OCI-LY1 (cell line): ENCODE measurements at regions not wholly inside any gene's neighbourhood (a gene's known extent, or its start where the extent isn't known, plus 50 kb on each side); places are given as distances from the start of the nearest gene placed in this dataset.

Experiments
- H2AFZ ChIP-seq: fragments of 200-600 bp; sonication (generic), shearing (Covaris generic); 2 replicates; pipeline ENCODE4 v1.6.0; 2014; ENCODE audit warnings: antibody characterized with exemption, mild to moderate bottlenecking, low read length
- H3F3A ChIP-seq: fragments of 200-600 bp; sonication (generic), shearing (Covaris generic); 2 replicates; pipeline ENCODE4 v1.6.0; 2014; ENCODE audit warnings: mild to moderate bottlenecking, antibody characterized with exemption, low read length, moderate library complexity; ENCODE audit not compliant: insufficient read depth
- H3K27ac ChIP-seq: fragments of 200-600 bp; sonication (generic); 2 replicates; pipeline ENCODE4 v1.5.1; 2014; ENCODE audit warnings: low read length, mixed run types, mild to moderate bottlenecking, low read depth; ENCODE audit not compliant: poor library complexity, severe bottlenecking
- H3K27me3 ChIP-seq: fragments of 200-600 bp; sonication (generic); 2 replicates; pipeline ENCODE4 v1.6.0; 2014; ENCODE audit warnings: antibody characterized with exemption, mild to moderate bottlenecking, low read length, moderate library complexity; ENCODE audit not compliant: insufficient read depth
- H3K36me3 ChIP-seq: fragments of 200-600 bp; sonication (generic); 2 replicates; pipeline ENCODE4 v1.6.1; 2014; ENCODE audit warnings: mild to moderate bottlenecking, antibody characterized with exemption, low read length, moderate library complexity, mixed read lengths; ENCODE audit not compliant: insufficient read depth
- H3K4me1 ChIP-seq: fragments of 200-600 bp; sonication (generic); 2 replicates; pipeline ENCODE4 v1.5.1; 2014; ENCODE audit warnings: mild to moderate bottlenecking, low read length, moderate library complexity; ENCODE audit not compliant: insufficient read depth, severe bottlenecking
- H3K4me2 ChIP-seq: fragments of 200-600 bp; sonication (generic), shearing (Covaris generic); 2 replicates; pipeline ENCODE4 v1.6.1; 2014; ENCODE audit warnings: low read length
- H3K4me3 ChIP-seq: fragments of 200-600 bp; sonication (generic); 2 replicates; pipeline ENCODE4 v1.5.1; 2014; ENCODE audit warnings: low read length, low read depth, mild to moderate bottlenecking, mixed read lengths; ENCODE audit not compliant: poor library complexity, severe bottlenecking
- H3K79me2 ChIP-seq: fragments of 200-600 bp; shearing (Covaris generic); 2 replicates; pipeline ENCODE4 v1.6.1; 2016; ENCODE audit warnings: mixed run types, low read length, mixed read lengths; ENCODE audit not compliant: insufficient read depth
- H3K9ac ChIP-seq: fragments of 200-600 bp; sonication (generic), shearing (Covaris generic); 2 replicates; pipeline ENCODE4 v1.6.1; 2014; ENCODE audit warnings: mild to moderate bottlenecking, low read length, mixed read lengths
- H3K9me2 ChIP-seq: fragments of 200-600 bp; sonication (generic), shearing (Covaris generic); 2 replicates; pipeline ENCODE4 v1.6.1; 2014; ENCODE audit warnings: low read depth, mild to moderate bottlenecking, low read length, mixed read lengths
- H3K9me3 ChIP-seq: fragments of 200-600 bp; shearing (Covaris generic); 2 replicates; pipeline ENCODE4 v1.6.1; 2014; ENCODE audit warnings: low read length, mixed read lengths
- H4K20me1 ChIP-seq: fragments of 200-600 bp; sonication (generic), shearing (Covaris generic); 2 replicates; pipeline ENCODE4 v1.6.0; 2016; ENCODE audit warnings: mild to moderate bottlenecking, low read length; ENCODE audit not compliant: insufficient read depth
- EZH2 ChIP-seq: fragments of 200-600 bp; sonication (generic), shearing (Covaris generic); IDR thresholded peaks from 2 replicates; pipeline ENCODE4 v1.8.0; 2017; ENCODE audit warnings: borderline replicate concordance, mixed run types, mild to moderate bottlenecking, antibody characterized with exemption, low read length, moderate library complexity, mixed read lengths
- TF ChIP-seq, protein P1 (sequence below): fragments of 200-600 bp; sonication (generic), shearing (Covaris generic); IDR thresholded peaks from 2 replicates; pipeline ENCODE4 v1.5.1; 2017; ENCODE audit warnings: mild to moderate bottlenecking, antibody characterized with exemption, low read length, moderate library complexity, mixed read lengths

DNA sequence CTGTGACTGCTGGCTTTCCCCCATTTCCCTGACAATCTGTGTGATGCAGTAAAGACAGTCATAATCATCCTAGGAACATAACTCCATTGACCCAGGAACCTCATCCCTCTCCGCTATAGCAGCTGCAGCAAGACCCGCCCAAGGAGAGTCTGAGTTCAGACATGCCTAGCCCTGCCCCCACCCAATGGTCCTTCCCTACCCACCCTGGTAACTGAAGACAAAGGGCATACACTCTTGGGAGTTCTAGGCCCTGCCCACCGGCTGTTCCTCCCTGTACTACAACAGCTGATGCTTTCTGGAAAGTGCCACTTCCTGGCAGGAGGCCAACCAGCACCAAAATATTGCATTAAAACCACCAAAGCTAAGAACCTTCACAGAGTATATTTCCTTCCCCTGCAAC, 1035.6 kb downstream of the C4orf33 start:
- Histone ChIP-seq H3K9ac (no peak overlapping the region), H3K4me3 (no peak overlapping the region)

GRCh38 chr4:130141651-130142050, 1045.7 kb downstream of the C4orf33 start:
- no peaks in the 10 kb centered on the region for H4K20me1 ChIP-seq
- no peaks in the 10 kb centered on the region for H3K79me2 ChIP-seq

More for the DNA sequence above, 1035.6 kb downstream of the C4orf33 start:
- Histone ChIP-seq H3K9me2 (no peaks in the 10 kb centered on the region), H3K79me2 (no peaks in the 10 kb centered on the region), H4K20me1 (no peaks in the 10 kb centered on the region), H3K9me3 (no peaks in the 10 kb centered on the region), H3K4me1 (no peaks in the 10 kb centered on the region), H3K4me2 (no peak overlapping the region), H3K27me3 (no peaks in the 10 kb centered on the region), H2AFZ (no peak overlapping the region), H3K36me3 (no peaks in the 10 kb centered on the region), H3F3A (no peaks in the 10 kb centered on the region), H3K27ac (no peak overlapping the region)
- TF ChIP-seq, protein P1, sequence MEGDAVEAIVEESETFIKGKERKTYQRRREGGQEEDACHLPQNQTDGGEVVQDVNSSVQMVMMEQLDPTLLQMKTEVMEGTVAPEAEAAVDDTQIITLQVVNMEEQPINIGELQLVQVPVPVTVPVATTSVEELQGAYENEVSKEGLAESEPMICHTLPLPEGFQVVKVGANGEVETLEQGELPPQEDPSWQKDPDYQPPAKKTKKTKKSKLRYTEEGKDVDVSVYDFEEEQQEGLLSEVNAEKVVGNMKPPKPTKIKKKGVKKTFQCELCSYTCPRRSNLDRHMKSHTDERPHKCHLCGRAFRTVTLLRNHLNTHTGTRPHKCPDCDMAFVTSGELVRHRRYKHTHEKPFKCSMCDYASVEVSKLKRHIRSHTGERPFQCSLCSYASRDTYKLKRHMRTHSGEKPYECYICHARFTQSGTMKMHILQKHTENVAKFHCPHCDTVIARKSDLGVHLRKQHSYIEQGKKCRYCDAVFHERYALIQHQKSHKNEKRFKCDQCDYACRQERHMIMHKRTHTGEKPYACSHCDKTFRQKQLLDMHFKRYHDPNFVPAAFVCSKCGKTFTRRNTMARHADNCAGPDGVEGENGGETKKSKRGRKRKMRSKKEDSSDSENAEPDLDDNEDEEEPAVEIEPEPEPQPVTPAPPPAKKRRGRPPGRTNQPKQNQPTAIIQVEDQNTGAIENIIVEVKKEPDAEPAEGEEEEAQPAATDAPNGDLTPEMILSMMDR: no peak
- TF ChIP-seq EZH2: no peak

GRCh38 chr4:130143656-130144055, 1047.7 kb downstream of the C4orf33 start:
- no peaks in the 10 kb centered on the region for H3K79me2 ChIP-seq
- H3K9ac ChIP-seq: no peak overlapping the region
- H3K9me2 ChIP-seq: no peaks in the 10 kb centered on the region; the same call in 1 of the 2 replicates
- no peaks in the 10 kb centered on the region for H3K9me3 ChIP-seq
- no peaks in the 10 kb centered on the region for H3K4me1 ChIP-seq
- no peaks in the 10 kb centered on the region for H3K27me3 ChIP-seq
- no peak overlapping the region for H3K4me2 ChIP-seq
- H4K20me1 ChIP-seq: no peaks in the 10 kb centered on the region
- H2AFZ ChIP-seq: no peak overlapping the region
- TF ChIP-seq, protein P1: no peak
- no peak for TF ChIP-seq EZH2
- H3F3A ChIP-seq: 0 out of 2 replicates have a peak, but pooled peaks cover 4% of the 10 kb centered on the region
- no peaks in the 10 kb centered on the region for H3K36me3 ChIP-seq
- no peak overlapping the region for H3K27ac ChIP-seq
- H3K4me3 ChIP-seq: no peak overlapping the region

More at GRCh38 chr4:130141651-130142050, 1045.7 kb downstream of the C4orf33 start:
- H3K9me3 ChIP-seq: no peaks in the 10 kb centered on the region
- H3K36me3 ChIP-seq: no peaks in the 10 kb centered on the region
- H3K4me2 ChIP-seq: no peak overlapping the region
- TF ChIP-seq EZH2: no peak
- TF ChIP-seq, protein P1: no peak
- no peaks in the 10 kb centered on the region; the same call in 1 of the 2 replicates for H3K9me2 ChIP-seq
- H3K27me3 ChIP-seq: no peaks in the 10 kb centered on the region
- 0 out of 2 replicates have a peak, but pooled peaks cover 4% of the 10 kb centered on the region for H3F3A ChIP-seq
- no peak overlapping the region for H2AFZ ChIP-seq
- no peak overlapping the region for H3K9ac ChIP-seq
- no peak overlapping the region for H3K27ac ChIP-seq
- no peak overlapping the region for H3K4me3 ChIP-seq
- H3K4me1 ChIP-seq: no peaks in the 10 kb centered on the region
